Mesodermal cell (in vitro differentiated cells): ENCODE measurements at regions not wholly inside any gene's neighbourhood (a gene's known extent, or its start where the extent isn't known, plus 50 kb on each side); places are given as distances from the start of the nearest gene placed in this dataset.

Experiments
- H3K27ac ChIP-seq: 2 replicates; pipeline ENCODE4 v1.7.0; 2013; ENCODE audit warnings: mild to moderate bottlenecking, low read depth, low read length, moderate library complexity; ENCODE audit not compliant: severe bottlenecking
- H3K36me3 ChIP-seq: 2 replicates; pipeline ENCODE4 v1.7.1; 2013; ENCODE audit warnings: mild to moderate bottlenecking, low read length, moderate library complexity; ENCODE audit not compliant: control insufficient read depth, insufficient read depth
- H3K4me1 ChIP-seq: one replicate; pipeline ENCODE4 v1.7.1; 2013; ENCODE audit warnings: mild to moderate bottlenecking, low read length; ENCODE audit not compliant: insufficient read depth, control insufficient read depth, poor library complexity, severe bottlenecking
- H3K4me3 ChIP-seq: 2 replicates; pipeline ENCODE4 v1.7.0; 2013; ENCODE audit warnings: low read length, control low read depth, mild to moderate bottlenecking; ENCODE audit not compliant: insufficient read depth, poor library complexity, severe bottlenecking; ENCODE audit errors: extremely low read depth
- H3K9me3 ChIP-seq: 2 replicates; pipeline ENCODE4 v1.7.1; 2013; ENCODE audit warnings: mild to moderate bottlenecking, low read length, moderate library complexity; ENCODE audit not compliant: control insufficient read depth
- WGBS, 2 experiments: methylation state at CpG; one replicate each; pipeline ENCODE4 v1.1.5; 2013; ENCODE audit warnings: missing lambda C conversion rate in 2 of 2; ENCODE audit not compliant: insufficient coverage in 2 of 2; 5-methylcytosine and 5-hydroxymethylcytosine counted together

DNA sequence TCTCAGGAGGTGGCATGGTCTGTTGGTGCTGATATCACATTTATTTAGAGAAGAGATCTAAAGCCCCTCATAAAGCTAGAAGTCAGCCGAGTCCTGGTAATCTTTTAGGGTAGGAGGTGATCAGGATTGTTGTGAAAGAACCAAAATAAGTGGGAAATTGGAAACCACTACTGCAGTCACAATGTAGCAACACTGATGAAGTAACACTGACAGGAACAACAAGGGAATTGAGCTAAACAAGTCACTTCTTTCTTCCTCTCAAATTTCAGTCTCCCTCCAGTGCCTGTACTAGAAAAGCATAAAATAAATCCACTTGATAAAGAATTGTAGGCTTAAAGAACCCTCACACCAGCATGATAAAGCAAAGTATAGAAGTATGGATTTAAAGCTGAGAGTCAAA lies 1509.0 kb downstream of the GRIK2 start:
- H3K4me3 ChIP-seq = no peak overlapping the region
- no peak overlapping the region for H3K27ac ChIP-seq
- H3K36me3 ChIP-seq = no peaks in the 10 kb centered on the region
- H3K9me3 ChIP-seq = no peaks in the 10 kb centered on the region
- WGBS, 2 experiments = no CpG with 5 or more reads among the region's 1 CpG
- no peaks in the 10 kb centered on the region for H3K4me1 ChIP-seq

DNA sequence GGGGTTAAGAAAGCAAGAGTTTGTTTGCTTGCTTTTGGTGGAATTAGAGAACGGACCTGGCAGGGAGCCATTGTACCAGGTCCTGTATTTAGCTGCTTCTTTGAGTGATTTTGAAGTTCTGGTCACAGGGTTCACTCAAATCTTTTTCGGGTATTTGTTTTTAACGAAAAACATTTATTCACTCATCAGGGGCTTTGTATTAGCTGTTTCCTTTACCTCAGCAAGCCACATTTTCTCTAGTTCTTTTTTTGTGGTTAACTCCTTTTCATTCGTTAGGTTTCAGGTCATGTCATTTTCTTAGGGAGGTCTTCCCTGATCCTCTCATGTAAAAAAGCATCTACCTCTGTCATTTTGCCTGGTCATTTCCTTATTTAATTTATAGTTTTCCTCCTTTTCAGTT lies 1502.2 kb downstream of the GRIK2 start:
- H3K4me1 ChIP-seq = no peaks in the 10 kb centered on the region
- 93% methylated on average over 3 of the region's 4 CpGs for WGBS, 2 experiments
- no peak overlapping the region for H3K27ac ChIP-seq
- no peaks in the 10 kb centered on the region for H3K9me3 ChIP-seq
- no peak overlapping the region for H3K4me3 ChIP-seq
- H3K36me3 ChIP-seq = no peaks in the 10 kb centered on the region

DNA sequence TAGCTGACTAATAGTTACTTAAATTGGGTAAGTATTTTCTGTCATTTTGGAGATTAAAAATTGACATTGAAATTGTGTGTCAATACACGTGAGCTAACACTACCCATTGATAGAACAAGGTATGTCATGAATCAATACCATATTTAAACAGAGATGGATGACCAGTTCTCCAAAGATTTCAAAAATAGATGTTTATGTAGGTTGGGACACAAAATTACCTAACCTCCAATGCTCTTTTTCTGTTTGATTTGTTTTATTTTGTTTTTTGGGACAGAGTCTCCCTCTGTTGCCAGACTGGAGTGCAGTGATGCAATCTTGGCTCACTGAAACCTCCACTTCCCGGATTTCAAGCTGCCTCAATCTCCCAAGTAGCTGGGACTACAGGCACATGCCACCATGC lies 1491.7 kb downstream of the GRIK2 start:
- no CpG with 5 or more reads among the region's 2 CpGs for WGBS, 2 experiments
- Histone ChIP-seq H3K4me3 (no peak overlapping the region), H3K4me1 (no peaks in the 10 kb centered on the region), H3K36me3 (no peaks in the 10 kb centered on the region), H3K9me3 (no peaks in the 10 kb centered on the region), H3K27ac (no peak overlapping the region)

DNA sequence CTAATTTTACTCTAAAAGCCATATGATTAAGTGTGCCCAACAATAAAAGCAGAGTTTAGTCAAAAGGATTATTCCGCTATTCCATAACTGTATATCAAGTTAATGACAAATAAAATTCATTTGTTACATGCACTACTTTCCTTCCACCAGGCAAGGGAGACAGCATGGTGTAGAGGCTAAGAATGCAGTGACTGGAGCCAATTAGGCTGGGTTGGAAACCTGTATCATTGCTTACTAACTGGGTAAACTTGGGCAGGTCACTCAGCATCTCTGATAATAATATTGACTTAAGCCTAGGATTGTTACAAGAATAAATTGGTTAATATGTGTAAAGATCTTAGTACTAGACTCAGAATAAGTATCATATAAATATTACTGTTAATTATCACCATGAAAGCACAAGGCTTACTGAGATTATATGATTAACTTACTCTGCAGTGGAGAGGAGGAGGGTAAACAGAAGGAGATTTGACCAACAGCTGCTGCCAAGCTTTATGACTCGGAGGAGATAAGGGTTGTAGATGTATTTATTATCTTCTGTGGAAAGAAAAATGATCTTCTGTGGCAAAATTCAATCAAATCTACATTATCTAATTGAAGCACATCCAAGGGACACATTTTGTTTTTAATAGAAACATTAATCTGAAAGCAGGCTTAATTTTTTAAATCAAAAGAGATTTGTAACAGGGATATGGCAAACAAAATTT lies 1459.9 kb downstream of the GRIK2 start:
- no peaks in the 10 kb centered on the region for H3K9me3 ChIP-seq
- no peaks in the 10 kb centered on the region for H3K4me1 ChIP-seq
- no peak overlapping the region for H3K4me3 ChIP-seq
- no peaks in the 10 kb centered on the region for H3K36me3 ChIP-seq
- H3K27ac ChIP-seq = no peak overlapping the region
- WGBS, 2 experiments = no CpG with 5 or more reads among the region's 2 CpGs

DNA sequence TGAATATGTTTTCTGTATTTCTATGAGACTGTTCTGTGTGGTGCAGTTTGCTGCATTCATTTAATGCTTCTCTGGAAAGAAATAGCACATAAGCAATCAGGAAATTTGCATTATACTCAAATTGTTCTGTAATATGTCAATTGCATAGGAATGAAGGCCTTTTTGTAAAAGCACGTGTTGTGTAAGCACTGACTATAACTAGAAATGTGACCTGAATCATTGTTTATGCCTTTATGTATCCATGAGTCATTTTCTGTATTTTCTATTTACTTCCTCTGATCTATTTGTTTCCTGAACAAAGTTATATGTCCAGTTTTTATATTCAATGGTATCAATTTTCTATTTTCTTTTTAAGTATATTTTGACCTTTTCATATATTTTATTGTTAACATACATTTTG lies 1455.3 kb downstream of the GRIK2 start:
- Histone ChIP-seq H3K4me1 (no peaks in the 10 kb centered on the region), H3K36me3 (no peaks in the 10 kb centered on the region), H3K27ac (no peak overlapping the region), H3K9me3 (no peaks in the 10 kb centered on the region), H3K4me3 (no peak overlapping the region)
- no CpG with 5 or more reads among the region's 1 CpG for WGBS, 2 experiments

DNA sequence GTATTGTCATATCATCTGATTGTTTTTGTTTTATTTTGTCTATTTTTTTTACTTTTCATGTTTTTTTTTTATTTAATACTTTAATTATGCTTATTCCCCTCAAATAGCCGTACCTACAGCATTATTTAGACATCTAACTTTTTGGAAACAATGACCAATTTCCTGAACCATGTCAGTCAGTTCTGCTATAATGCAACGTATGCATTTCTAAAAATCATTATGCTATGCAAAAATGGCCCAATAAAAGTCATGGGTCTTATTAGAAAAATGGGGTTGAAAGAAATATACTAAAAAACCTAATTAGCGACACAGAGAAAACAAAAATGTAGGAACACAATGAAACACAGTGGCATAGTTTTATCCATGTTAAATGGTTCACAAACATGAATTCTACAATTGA lies 1454.7 kb downstream of the GRIK2 start:
- Histone ChIP-seq H3K36me3 (no peaks in the 10 kb centered on the region), H3K27ac (no peak overlapping the region), H3K4me3 (no peak overlapping the region), H3K9me3 (no peaks in the 10 kb centered on the region), H3K4me1 (no peaks in the 10 kb centered on the region)
- 100% methylated on average over 1 of the region's 3 CpGs; no CpG with 5 or more reads in 1 of the 2 experiments for WGBS, 2 experiments

DNA sequence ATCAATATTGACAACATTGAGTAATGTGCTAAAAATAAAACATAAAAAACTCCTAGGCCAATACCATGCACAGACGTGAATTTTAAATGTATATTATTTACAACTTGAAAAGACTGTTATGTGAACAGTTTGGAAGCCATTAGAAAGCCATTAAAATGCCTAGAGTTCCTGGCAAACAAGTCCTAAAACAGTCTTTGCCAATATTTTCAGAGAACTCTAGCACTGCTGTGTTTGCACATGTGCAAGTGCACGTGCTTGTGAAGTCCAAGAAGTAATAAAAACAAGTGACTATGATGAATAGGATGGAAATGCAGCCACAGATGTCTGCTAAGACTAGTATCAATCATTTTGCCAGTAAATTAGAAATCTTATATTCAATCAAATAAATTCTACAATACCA lies 1447.6 kb downstream of the GRIK2 start:
- H3K36me3 ChIP-seq = no peaks in the 10 kb centered on the region
- 83% methylated on average over 1 of the region's 2 CpGs; no CpG with 5 or more reads in 1 of the 2 experiments for WGBS, 2 experiments
- H3K9me3 ChIP-seq = no peaks in the 10 kb centered on the region
- no peak overlapping the region for H3K27ac ChIP-seq
- no peaks in the 10 kb centered on the region for H3K4me1 ChIP-seq
- H3K4me3 ChIP-seq = no peak overlapping the region

DNA sequence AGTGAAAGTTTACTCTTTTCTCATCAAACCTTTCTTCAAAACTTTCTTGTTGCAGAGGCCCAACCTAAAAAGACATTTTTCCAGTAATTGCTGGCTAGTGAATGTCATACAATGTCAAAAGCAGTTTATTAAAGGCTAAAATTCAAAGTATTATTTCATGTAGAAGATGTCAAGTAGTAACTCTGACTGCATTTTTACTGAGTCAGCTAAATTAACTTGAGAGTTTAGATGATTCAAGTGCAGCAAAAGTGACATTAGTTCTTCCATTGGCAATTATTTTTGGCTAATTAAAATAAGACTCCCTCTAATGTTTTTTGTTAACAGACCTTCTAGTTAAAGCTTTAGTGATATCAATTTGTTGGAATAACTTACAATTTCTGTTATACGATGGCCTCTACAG lies 1438.5 kb downstream of the GRIK2 start:
- H3K9me3 ChIP-seq = no peaks in the 10 kb centered on the region
- no peak overlapping the region for H3K4me3 ChIP-seq
- no peaks in the 10 kb centered on the region for H3K36me3 ChIP-seq
- no peak overlapping the region for H3K27ac ChIP-seq
- H3K4me1 ChIP-seq = no peaks in the 10 kb centered on the region
- no CpG with 5 or more reads among the region's 1 CpG for WGBS, 2 experiments

DNA sequence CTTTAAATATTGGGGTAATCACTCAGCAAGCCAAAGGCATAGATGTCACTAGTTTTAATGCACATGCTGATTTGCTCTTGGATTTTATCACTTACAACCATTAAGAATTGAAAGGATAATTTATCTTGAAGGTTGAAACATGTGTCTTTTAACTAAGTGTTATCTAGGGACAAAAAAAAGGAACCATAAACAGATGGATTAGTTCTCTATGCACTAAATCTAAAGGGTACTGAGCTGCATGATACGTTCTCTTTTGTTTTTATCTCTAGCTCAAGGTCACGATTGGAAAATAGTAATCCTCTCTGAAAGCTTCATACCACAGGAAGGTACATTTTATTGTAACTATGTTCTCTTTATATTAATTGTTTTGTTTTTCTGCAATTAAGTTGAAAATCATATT lies 1426.6 kb downstream of the GRIK2 start:
- H3K9me3 ChIP-seq = no peaks in the 10 kb centered on the region
- no peaks in the 10 kb centered on the region for H3K36me3 ChIP-seq
- H3K4me1 ChIP-seq = no peaks in the 10 kb centered on the region
- no peak overlapping the region for H3K4me3 ChIP-seq
- 88% methylated on average over 2 of the region's 2 CpGs; no CpG with 5 or more reads in 1 of the 2 experiments for WGBS, 2 experiments
- H3K27ac ChIP-seq = no peak overlapping the region

DNA sequence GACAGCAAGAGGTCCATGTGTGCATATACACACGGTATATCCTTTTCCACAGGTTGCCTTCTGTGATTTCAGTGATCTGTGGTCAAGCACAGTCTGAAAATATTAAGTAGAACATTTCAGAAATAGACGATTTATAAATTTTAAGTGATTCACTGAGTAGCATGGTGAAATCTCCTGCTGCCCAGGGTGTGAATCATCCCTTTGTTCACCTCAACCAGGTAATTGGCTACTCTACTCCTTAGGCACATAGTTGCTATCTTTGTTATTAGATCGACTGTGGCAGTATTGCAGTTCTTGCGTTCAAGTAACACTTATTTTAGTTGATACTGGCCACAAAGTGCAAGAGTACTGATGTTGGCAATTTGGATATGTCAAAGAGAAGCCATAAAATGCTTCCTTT lies 1421.7 kb downstream of the GRIK2 start:
- WGBS, 2 experiments = 92 to 100% methylated on average over 1 to 2 of the region's 4 CpGs
- no peaks in the 10 kb centered on the region for H3K36me3 ChIP-seq
- H3K9me3 ChIP-seq = no peaks in the 10 kb centered on the region
- H3K4me1 ChIP-seq = no peaks in the 10 kb centered on the region
- H3K4me3 ChIP-seq = no peak overlapping the region
- no peak overlapping the region for H3K27ac ChIP-seq

DNA sequence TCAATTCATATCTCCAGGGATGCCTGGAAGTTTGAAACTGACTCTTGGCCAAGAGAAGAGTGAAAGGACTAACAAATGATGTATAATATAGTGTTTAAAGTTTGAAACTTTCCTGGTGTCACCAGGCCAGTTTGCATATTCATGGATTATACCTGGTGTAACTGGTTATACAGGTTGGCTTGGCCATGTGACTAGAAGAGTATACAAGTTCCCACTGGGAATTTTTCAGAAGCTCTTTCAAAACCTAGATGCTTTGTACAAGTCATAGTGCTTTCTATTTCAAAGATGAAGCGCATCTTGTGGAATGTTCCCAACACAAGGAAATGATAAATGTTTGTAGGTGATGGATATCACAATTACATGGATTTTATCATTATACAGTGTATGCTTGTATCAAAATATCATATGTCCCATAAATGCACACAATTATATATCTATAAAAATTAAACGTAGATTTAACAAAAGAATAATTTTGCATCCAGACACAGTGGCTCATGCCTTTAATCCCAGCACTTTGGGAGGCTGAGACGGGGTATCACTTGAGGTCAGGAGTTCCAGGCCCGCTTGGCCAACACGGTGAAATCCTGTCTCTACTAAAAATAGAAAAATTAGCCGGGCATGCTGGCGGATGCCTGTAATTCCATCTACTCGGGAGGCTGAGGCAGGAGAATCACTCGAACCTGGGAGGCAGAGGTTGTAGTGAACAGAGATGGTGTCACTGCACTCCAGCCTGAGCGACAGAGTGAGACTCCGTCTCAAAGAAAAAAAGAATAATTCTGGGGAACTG lies 1420.2 kb downstream of the GRIK2 start:
- no peak overlapping the region for H3K27ac ChIP-seq
- no peaks in the 10 kb centered on the region for H3K4me1 ChIP-seq
- no peak overlapping the region for H3K4me3 ChIP-seq
- no peaks in the 10 kb centered on the region for H3K9me3 ChIP-seq
- WGBS, 2 experiments = 86 to 91% methylated on average over 8 of the region's 11 CpGs
- H3K36me3 ChIP-seq = no peaks in the 10 kb centered on the region
